ENCODE measurements at regions not wholly inside any gene's neighbourhood (a gene's known extent, or its start where the extent isn't known, plus 50 kb on each side); places are given as distances from the start of the nearest gene placed in this dataset.
"Not testable (repeated sequence)": the region's sequence is repeated elsewhere in the genome, so short reads cannot be mapped to it uniquely, and the experiment has no call there.

DNA sequence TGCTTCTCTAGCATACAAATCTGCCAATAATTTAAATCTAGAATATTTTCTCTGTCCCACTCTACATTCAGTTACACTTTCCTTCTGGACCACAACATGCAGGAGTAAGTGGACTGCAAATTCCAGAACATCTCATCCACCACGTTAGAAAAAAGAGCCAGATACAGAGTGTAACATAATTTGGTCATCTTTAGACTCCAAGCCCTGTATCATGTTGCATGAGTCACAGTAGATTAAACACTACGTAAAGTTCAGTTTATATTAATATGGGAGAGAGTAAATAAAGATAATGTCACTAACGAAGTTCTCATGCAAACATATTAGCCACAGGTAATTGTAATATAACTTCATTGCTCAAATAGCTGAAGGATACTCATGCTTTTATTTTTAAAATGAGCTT is 327.0 kb downstream of the C6orf118 start:
- H3K4me3 ChIP-seq (replicated peaks; ENCODE audit: low read depth, low read length) = no peak overlapping the region
- TF ChIP-seq, protein P1, sequence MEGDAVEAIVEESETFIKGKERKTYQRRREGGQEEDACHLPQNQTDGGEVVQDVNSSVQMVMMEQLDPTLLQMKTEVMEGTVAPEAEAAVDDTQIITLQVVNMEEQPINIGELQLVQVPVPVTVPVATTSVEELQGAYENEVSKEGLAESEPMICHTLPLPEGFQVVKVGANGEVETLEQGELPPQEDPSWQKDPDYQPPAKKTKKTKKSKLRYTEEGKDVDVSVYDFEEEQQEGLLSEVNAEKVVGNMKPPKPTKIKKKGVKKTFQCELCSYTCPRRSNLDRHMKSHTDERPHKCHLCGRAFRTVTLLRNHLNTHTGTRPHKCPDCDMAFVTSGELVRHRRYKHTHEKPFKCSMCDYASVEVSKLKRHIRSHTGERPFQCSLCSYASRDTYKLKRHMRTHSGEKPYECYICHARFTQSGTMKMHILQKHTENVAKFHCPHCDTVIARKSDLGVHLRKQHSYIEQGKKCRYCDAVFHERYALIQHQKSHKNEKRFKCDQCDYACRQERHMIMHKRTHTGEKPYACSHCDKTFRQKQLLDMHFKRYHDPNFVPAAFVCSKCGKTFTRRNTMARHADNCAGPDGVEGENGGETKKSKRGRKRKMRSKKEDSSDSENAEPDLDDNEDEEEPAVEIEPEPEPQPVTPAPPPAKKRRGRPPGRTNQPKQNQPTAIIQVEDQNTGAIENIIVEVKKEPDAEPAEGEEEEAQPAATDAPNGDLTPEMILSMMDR (IDR thresholded peaks at IDR 0.05; ENCODE audit: low read length, missing control alignments) = no peak
- no peak for DNase-seq (ENCODE audit: low read depth)

DNA sequence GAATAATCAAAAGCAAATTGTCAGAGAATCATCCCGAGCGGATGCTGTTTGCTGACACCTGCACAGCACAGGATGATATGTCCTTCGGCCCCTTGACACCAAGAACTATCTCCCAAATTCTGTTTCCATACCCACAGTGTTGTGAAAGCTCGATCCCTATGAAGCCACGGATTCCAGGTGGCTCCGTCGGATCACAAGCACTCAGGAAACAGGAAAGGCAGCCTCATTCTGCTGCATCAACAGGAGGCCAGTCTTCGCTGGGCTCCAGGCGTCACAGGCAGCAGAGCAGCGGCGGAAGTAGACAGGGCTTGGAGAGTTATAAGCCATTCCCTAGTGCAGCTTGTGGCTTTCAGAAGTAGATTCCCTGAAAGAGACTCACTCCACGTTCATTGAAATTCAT is 342.3 kb downstream of the C6orf118 start:
- no peak overlapping the region for H3K4me3 ChIP-seq (replicated peaks; ENCODE audit: low read depth, low read length)
- TF ChIP-seq, protein P1 (IDR thresholded peaks at IDR 0.05; ENCODE audit: low read length, missing control alignments) = no peak
- DNase-seq (ENCODE audit: low read depth) = no peak

DNA sequence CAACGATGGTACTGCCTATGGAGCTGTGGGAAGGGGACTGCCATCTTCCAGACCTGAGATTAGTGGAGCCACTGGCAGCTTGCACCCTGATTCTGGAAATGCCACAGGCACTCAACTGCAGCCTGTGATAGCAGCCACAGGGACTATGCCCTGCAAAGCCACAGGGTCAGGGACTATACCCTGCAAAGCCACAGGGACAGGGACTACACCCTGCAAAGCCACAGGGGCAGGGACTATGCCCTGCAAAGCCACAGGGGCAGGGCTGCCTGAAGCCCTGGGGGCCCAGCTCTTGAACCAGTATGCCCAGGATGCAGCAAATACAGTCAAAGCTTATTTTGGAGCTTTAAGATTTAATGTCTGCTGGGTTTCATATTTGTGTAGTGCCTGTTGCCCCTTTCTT is 346.6 kb downstream of the C6orf118 start:
- no peak overlapping the region for H3K4me3 ChIP-seq (replicated peaks; ENCODE audit: low read depth, low read length)
- DNase-seq (ENCODE audit: low read depth) = no peak
- TF ChIP-seq, protein P1 (IDR thresholded peaks at IDR 0.05; ENCODE audit: low read length, missing control alignments) = no peak

DNA sequence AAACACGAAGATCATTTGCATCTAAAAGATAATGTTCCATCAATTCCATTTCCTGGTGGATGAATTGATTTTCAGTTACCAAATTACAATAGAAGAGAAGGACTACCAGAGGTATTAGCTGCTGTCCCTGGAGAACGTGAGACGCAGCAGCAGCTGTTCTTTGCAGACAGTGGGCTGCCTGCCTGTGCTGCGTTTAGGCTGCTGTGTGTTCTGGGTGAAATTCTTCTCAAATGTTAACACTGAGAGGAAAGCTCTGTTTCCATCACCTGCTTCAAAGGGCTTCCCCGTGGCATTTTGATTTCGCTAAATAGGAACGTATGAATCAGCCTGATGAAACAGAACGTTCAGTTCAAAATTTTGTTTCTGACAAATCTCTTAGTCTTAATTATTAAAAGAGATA is 362.2 kb downstream of the C6orf118 start:
- TF ChIP-seq, protein P1 (IDR thresholded peaks at IDR 0.05; ENCODE audit: low read length, missing control alignments) = no peak
- no peak for DNase-seq (ENCODE audit: low read depth)
- no peak overlapping the region for H3K4me3 ChIP-seq (replicated peaks; ENCODE audit: low read depth, low read length)

DNA sequence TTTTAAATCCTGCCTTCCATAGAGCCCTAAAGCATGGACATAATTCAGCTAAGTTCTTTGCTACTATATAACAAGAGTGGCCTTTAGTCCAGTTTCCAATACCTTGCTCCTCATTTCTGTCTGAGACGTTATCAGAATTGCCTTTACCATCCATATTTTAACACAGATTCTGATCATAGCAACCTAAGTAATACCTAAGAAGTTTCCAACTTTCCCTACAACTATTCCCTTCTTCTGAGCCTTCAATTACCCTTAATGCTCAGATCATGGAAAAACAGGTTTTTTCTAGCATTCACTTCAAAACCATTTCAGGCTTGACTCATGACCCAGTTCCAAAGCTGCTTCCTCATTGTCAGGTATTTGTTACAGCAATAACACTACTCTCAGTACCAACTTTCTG is 367.1 kb downstream of the C6orf118 start:
- TF ChIP-seq, protein P1 (IDR thresholded peaks at IDR 0.05; ENCODE audit: low read length, missing control alignments) = no peak
- H3K4me3 ChIP-seq (replicated peaks; ENCODE audit: low read depth, low read length) = no peak overlapping the region
- DNase-seq (ENCODE audit: low read depth) = no peak

DNA sequence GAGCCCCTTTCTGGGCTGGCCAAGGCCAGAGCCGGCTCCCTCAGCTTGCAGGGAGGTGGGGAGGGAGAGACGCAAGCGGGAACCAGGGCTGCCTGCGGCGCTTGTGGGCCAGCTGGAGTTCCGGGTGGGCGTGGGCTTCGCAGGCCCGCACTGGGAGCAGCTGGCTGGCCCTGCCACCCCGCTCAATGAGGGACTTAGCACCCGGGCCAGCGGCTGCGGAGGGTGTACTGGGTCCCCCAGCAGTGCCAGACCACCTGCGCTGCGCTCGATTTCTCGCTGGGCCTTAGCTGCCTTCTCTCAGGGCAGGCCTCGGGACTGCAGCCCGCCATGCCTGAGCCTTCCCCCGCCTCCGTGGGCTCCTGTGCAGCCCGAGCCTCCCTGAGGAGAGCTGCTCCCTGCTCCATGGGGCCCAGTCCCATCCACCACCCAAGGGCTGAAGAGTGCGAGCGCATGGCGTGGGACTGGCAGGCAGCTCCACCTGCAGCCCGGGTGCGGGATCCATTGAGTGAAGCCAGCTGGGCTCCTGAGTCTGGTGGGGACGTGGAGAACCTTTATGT is 376.1 kb downstream of the C6orf118 start:
- DNase-seq (ENCODE audit: low read depth); H3K4me3 ChIP-seq (replicated peaks; ENCODE audit: low read depth, low read length): not testable (repeated sequence)

DNA sequence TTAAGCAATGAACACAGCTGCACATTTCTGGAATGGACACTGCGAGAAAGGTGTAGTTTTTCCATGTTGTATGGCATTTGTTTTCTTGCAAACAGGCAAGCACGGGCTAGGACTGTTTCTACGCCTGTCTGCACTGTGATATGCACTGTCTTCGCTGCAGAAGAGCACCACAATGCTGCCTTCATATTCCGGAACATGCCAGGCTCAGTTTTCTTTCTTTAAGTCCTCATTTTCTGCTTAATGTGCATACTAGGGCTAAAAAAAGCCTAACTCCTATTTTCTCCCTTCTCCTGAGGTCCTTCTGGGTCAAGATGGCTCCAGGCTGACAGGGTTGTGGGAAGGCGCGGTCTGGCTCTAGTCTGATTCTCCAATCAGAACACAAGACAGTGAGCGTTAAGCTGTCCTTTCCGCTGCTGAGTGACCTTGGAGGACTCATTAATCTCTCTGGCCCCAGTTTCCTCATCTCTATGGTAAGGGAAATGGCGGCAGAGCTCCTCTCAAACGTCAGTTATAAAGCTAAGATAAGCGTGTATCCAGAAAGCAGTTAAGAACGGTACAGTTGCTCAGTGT is 379.9 kb downstream of the C6orf118 start:
- H3K4me3 ChIP-seq (replicated peaks; ENCODE audit: low read depth, low read length) = no peak overlapping the region
- DNase-seq (ENCODE audit: low read depth) = no peak
- TF ChIP-seq, protein P1 (IDR thresholded peaks at IDR 0.05; ENCODE audit: low read length, missing control alignments) = no peak
